ENCODE measurements at regions not wholly inside any gene's neighbourhood (a gene's known extent, or its start where the extent isn't known, plus 50 kb on each side); places are given as distances from the start of the nearest gene placed in this dataset.

DNA sequence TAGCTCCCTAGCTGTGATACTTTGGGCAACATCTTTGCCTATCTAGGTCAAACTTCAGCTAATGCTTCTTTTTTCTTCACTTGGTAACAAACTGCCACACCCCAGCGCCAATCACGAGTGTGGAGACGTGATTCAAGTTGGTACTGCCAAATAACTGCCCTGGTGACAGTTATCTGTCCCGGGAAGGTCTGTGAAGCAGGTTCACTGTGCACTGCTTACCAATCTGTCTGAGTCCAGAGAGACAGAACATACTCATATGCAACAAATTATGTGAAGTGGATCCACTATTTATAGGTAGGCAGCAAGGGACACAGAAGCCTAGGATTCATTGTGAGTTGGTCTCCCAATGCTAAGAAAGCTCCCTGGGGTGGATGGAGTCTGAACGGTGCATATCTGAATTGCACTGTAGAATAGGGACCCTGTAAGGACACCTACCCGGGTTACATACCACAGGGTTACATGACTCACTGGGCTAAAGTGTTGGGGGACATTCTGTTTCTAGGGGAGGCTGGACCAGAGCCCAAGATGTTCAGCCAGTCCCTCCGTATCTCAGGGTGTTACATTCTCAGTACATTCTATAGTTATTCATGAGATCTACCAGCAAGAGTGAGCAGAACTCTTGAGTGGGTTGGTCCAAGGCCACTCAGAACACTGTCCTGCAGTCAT is 95.4 kb upstream of the STC2 start:
- Histone ChIP-seq H3F3A (ENCODE audit: insufficient read depth, low read length) (no peaks in the 10 kb centered on the region), H3K9me3 (ENCODE audit: low read length) (peaks cover 3% of the 10 kb centered on the region; the same call in 1 of the 2 replicates), H3K27ac (ENCODE audit: low read depth, low read length, poor library complexity, severe bottlenecking) (no peak overlapping the region), H4K20me1 (ENCODE audit: insufficient read depth, low read length) (no peaks in the 10 kb centered on the region), H3K9me2 (ENCODE audit: low read depth, low read length) (no peaks in the 10 kb centered on the region), H3K79me2 (ENCODE audit: insufficient read depth, low read length) (no peaks in the 10 kb centered on the region), H2AFZ (ENCODE audit: low read length) (no peak overlapping the region), H3K27me3 (ENCODE audit: insufficient read depth, low read length) (no peaks in the 10 kb centered on the region), H3K9ac (ENCODE audit: low read length) (no peak overlapping the region), H3K36me3 (ENCODE audit: insufficient read depth, low read length) (no peaks in the 10 kb centered on the region; the same call in 1 of the 2 replicates), H3K4me3 (ENCODE audit: low read depth, low read length, poor library complexity, severe bottlenecking) (no peak overlapping the region), H3K4me2 (ENCODE audit: low read length) (no peak overlapping the region), H3K4me1 (ENCODE audit: insufficient read depth, low read length, severe bottlenecking) (no peaks in the 10 kb centered on the region)
- TF ChIP-seq EZH2 (IDR thresholded peaks at IDR 0.05; ENCODE audit: borderline replicate concordance, low read length): no peak
- TF ChIP-seq, protein P1, sequence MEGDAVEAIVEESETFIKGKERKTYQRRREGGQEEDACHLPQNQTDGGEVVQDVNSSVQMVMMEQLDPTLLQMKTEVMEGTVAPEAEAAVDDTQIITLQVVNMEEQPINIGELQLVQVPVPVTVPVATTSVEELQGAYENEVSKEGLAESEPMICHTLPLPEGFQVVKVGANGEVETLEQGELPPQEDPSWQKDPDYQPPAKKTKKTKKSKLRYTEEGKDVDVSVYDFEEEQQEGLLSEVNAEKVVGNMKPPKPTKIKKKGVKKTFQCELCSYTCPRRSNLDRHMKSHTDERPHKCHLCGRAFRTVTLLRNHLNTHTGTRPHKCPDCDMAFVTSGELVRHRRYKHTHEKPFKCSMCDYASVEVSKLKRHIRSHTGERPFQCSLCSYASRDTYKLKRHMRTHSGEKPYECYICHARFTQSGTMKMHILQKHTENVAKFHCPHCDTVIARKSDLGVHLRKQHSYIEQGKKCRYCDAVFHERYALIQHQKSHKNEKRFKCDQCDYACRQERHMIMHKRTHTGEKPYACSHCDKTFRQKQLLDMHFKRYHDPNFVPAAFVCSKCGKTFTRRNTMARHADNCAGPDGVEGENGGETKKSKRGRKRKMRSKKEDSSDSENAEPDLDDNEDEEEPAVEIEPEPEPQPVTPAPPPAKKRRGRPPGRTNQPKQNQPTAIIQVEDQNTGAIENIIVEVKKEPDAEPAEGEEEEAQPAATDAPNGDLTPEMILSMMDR (IDR thresholded peaks at IDR 0.05; ENCODE audit: low read length): no peak

DNA sequence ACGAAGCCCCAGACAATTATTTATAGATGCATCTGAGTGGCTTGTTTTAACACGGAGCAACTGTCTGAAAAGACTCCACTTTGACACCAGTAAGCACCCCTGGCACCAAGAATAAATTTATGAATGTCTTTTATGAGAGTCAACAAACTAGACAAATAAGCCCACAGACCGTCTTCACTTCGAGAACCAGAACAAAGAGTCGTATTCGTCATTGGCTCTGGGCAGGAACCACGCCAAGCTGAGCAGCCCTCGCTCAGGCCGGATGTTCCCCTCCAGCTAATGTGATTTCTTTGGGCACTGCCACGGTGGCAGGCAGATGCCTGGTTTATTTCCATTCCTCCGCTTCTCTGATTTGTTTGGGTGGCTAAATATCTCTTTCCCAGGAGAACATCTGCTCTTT is 91.9 kb upstream of the STC2 start:
- TF ChIP-seq, protein P1 (IDR thresholded peaks at IDR 0.05; ENCODE audit: low read length): no peak
- no peak for TF ChIP-seq EZH2 (IDR thresholded peaks at IDR 0.05; ENCODE audit: borderline replicate concordance, low read length)
- no peaks in the 10 kb centered on the region for H3K9me2 ChIP-seq (ENCODE audit: low read depth, low read length)
- no peak overlapping the region for H3K27ac ChIP-seq (ENCODE audit: low read depth, low read length, poor library complexity, severe bottlenecking)
- H2AFZ ChIP-seq (ENCODE audit: low read length): no peak overlapping the region
- H3K4me3 ChIP-seq (ENCODE audit: low read depth, low read length, poor library complexity, severe bottlenecking): no peak overlapping the region
- no peaks in the 10 kb centered on the region; the same call in 1 of the 2 replicates for H3K36me3 ChIP-seq (ENCODE audit: insufficient read depth, low read length)
- no peak overlapping the region for H3K9ac ChIP-seq (ENCODE audit: low read length)
- H3K4me2 ChIP-seq (ENCODE audit: low read length): no peak overlapping the region
- no peaks in the 10 kb centered on the region for H3F3A ChIP-seq (ENCODE audit: insufficient read depth, low read length)
- no peaks in the 10 kb centered on the region for H4K20me1 ChIP-seq (ENCODE audit: insufficient read depth, low read length)
- no peaks in the 10 kb centered on the region for H3K79me2 ChIP-seq (ENCODE audit: insufficient read depth, low read length)
- no peaks in the 10 kb centered on the region for H3K4me1 ChIP-seq (ENCODE audit: insufficient read depth, low read length, severe bottlenecking)
- H3K9me3 ChIP-seq (ENCODE audit: low read length): peaks cover 3% of the 10 kb centered on the region; the same call in 1 of the 2 replicates
- no peaks in the 10 kb centered on the region for H3K27me3 ChIP-seq (ENCODE audit: insufficient read depth, low read length)

DNA sequence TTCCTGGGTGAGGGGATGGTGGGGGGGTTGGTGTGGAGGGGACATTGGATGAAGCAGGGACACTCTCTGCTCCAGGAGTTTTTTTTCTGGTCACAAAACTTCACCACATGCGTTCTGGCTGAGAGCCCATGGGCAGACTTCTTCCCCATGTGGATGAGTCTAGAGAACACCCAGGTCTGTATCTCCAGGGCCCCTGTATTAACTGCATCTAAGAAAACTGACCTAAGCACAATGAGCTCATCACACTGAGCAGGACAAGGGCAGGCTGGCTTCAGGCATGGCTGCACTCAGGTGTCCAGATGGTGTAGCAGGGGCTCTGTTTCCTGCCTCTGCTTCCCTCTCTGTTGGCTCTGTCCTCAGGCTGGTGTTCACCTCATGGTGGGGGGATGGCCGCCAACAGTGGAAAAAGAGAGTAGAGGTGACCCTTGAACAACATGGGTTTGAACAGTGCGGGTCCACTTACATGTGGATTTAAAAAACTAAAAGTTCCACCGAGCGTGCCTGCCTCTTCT is 85.3 kb upstream of the STC2 start:
- H3K36me3 ChIP-seq (ENCODE audit: insufficient read depth, low read length): no peaks in the 10 kb centered on the region
- no peak overlapping the region for H2AFZ ChIP-seq (ENCODE audit: low read length)
- H3K4me3 ChIP-seq (ENCODE audit: low read depth, low read length, poor library complexity, severe bottlenecking): no peak overlapping the region
- no peaks in the 10 kb centered on the region for H3K9me2 ChIP-seq (ENCODE audit: low read depth, low read length)
- H3K9ac ChIP-seq (ENCODE audit: low read length): no peak overlapping the region
- H4K20me1 ChIP-seq (ENCODE audit: insufficient read depth, low read length): no peaks in the 10 kb centered on the region
- no peaks in the 10 kb centered on the region for H3K27me3 ChIP-seq (ENCODE audit: insufficient read depth, low read length)
- no peaks in the 10 kb centered on the region for H3K9me3 ChIP-seq (ENCODE audit: low read length)
- H3K27ac ChIP-seq (ENCODE audit: low read depth, low read length, poor library complexity, severe bottlenecking): no peak overlapping the region
- H3K4me1 ChIP-seq (ENCODE audit: insufficient read depth, low read length, severe bottlenecking): no peaks in the 10 kb centered on the region
- no peaks in the 10 kb centered on the region for H3K79me2 ChIP-seq (ENCODE audit: insufficient read depth, low read length)
- no peaks in the 10 kb centered on the region for H3F3A ChIP-seq (ENCODE audit: insufficient read depth, low read length)
- TF ChIP-seq, protein P1 (IDR thresholded peaks at IDR 0.05; ENCODE audit: low read length): no peak
- TF ChIP-seq EZH2 (IDR thresholded peaks at IDR 0.05; ENCODE audit: borderline replicate concordance, low read length): no peak
- no peak overlapping the region for H3K4me2 ChIP-seq (ENCODE audit: low read length)

All from OCI-LY1 (cell line).